Spleen (tissue), 11 donors: ENCODE measurements at regions not wholly inside any gene's neighbourhood (a gene's known extent, or its start where the extent isn't known, plus 50 kb on each side); places are given as distances from the start of the nearest gene placed in this dataset.
"Not testable (repeated sequence)": the region's sequence is repeated elsewhere in the genome, so short reads cannot be mapped to it uniquely, and the experiment has no call there.

Experiments
- DNase-seq: peaks from one replicate; pipeline ENCODE4 v3.0.0-alpha.2; 2020
- H3K27ac ChIP-seq, 8 donors: fragments of 200-600 bp; sonication (generic) in 7 of 8; 1 replicate in 4 of 8; 2 replicates in 4 of 8; pipeline versions ENCODE4 v1.5.0 to v1.8.0; 2016 to 2021; ENCODE audit warnings: inconsistent platforms in 4 of 8, mild to moderate bottlenecking in 4 of 8, moderate library complexity in 1 of 8
- H3K27me3 ChIP-seq, 7 donors: fragments of 200-600 bp; sonication (generic) in 6 of 7; replicated peaks in 1 of 7; 1 replicate in 4 of 7; 2 replicates in 3 of 7; pipeline versions ENCODE4 v1.5.0 to v1.8.0; 2016 to 2021; ENCODE audit warnings: inconsistent platforms in 3 of 7, mild to moderate bottlenecking in 1 of 7
- H3K36me3 ChIP-seq, 6 donors: fragments of 200-600 bp; sonication (generic) in 5 of 6; 1 replicate in 4 of 6; 2 replicates in 2 of 6; pipeline versions ENCODE4 v1.5.0 to v1.8.0; 2016 to 2021; ENCODE audit warnings: inconsistent platforms in 2 of 6
- H3K4me1 ChIP-seq, 6 donors: fragments of 200-600 bp; sonication (generic) in 5 of 6; 1 replicate in 3 of 6; 2 replicates in 3 of 6; pipeline versions ENCODE4 v1.5.0 to v1.8.0; 2016 to 2021; ENCODE audit warnings: inconsistent platforms in 3 of 6
- H3K4me3 ChIP-seq, 8 donors: fragments of 200-600 bp; sonication (generic) in 7 of 8; 1 replicate in 4 of 8; 2 replicates in 4 of 8; pipeline versions ENCODE4 v1.5.0 to v1.8.0; 2016 to 2021; ENCODE audit warnings: inconsistent platforms in 4 of 8, mild to moderate bottlenecking in 4 of 8, moderate library complexity in 2 of 8
- H3K9me3 ChIP-seq, 8 donors: fragments of 200-600 bp; sonication (generic) in 7 of 8; 1 replicate in 4 of 8; 2 replicates in 4 of 8; pipeline versions ENCODE4 v1.5.0 to v1.8.0; 2016 to 2021; ENCODE audit warnings: inconsistent platforms in 4 of 8
- POLR2A ChIP-seq, 3 donors: fragments of 450-650 bp; IDR thresholded peaks; one replicate each; pipeline ENCODE4 v1.5.1; 2017; ENCODE audit warnings: antibody characterized with exemption in 3 of 3, mild to moderate bottlenecking in 1 of 3
- POLR2AphosphoS5 ChIP-seq, 3 donors: sonication (generic); formaldehyde crosslinking; IDR thresholded peaks; one replicate each; pipeline ENCODE4 v1.5.1; 2017; ENCODE audit warnings: antibody characterized with exemption in 3 of 3
- WGBS, 5 donors: extraction: QIAGEN DNeasy Blood & Tissue Kit in 3 of 5; methylation state at CpG; one replicate each; pipeline versions ENCODE4 v1.1.5 to v1.1.7; 2013 to 2018; 5-methylcytosine and 5-hydroxymethylcytosine counted together
- intact Hi-C: fragments of 100-400 bp; cut with DNase I; formaldehyde crosslinking; loops from one replicate; pipeline ENCODE4 v1.15.0; 2023; ENCODE audit warnings: low total_unique reads
- TF ChIP-seq, protein P1 (sequence below), 11 experiments: fragments of 200-600 bp in 7 of 11; fragments of 450-650 bp in 4 of 11; sonication (generic) in 4 of 11; IDR thresholded peaks in 8 of 11; conservative IDR thresholded peaks in 3 of 11; 1 replicate in 7 of 11; 2 replicates in 4 of 11; pipeline versions ENCODE4 v1.4.0 to v1.8.0; 2016 to 2021; ENCODE audit warnings: antibody characterized with exemption in 11 of 11, inconsistent platforms in 4 of 11, mild to moderate bottlenecking in 1 of 11
- donor health status: healthy with polysubstance abuse.
- donor health status: DM: no; HTN: no; CAD: no; lungs with moderate emphysema.
- donor health status: DM: no; HTN: no; CAD: no.
- donor health status: Bipolar disorder and iron deficiency.
- donor health status: healthy.
- donor health status: DM: no; HTN: no; CAD: no.
- donor health status: DM: yes; HTN: yes; CAD: no.

DNA sequence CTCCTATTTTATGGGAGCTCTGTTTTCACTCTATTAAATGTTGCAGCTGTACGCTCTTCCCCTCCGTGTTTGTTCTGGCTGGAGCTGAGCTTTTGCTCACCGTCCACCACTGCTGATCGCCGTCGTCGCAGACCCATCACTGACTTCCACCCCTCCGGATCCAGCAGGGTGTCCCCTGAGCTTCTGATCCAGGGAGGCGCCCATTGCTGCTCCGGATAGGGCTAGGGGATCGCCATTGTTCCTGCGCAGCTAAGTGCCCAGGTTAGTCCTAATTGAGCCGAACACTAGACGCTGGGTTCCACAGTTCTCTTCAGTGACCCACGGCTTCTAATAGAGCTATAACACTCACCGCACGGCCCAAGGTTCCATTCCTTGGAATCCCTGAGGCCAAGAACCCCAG, 96.2 kb upstream of the PRDM9 start:
- Histone ChIP-seq H3K36me3 (no peaks in the 10 kb centered on the region), H3K4me3 (no peak overlapping the region), H3K4me1 (no peaks in the 10 kb centered on the region), H3K27me3 (no peaks in the 10 kb centered on the region), H3K27ac (no peak overlapping the region), H3K9me3 (peaks cover 0 to 6% (median 0%) of the 10 kb centered on the region in 8 donors)
- DNase-seq: no peak
- TF ChIP-seq POLR2AphosphoS5 (IDR thresholded peaks at IDR 0.05): no peak
- TF ChIP-seq, protein P1, sequence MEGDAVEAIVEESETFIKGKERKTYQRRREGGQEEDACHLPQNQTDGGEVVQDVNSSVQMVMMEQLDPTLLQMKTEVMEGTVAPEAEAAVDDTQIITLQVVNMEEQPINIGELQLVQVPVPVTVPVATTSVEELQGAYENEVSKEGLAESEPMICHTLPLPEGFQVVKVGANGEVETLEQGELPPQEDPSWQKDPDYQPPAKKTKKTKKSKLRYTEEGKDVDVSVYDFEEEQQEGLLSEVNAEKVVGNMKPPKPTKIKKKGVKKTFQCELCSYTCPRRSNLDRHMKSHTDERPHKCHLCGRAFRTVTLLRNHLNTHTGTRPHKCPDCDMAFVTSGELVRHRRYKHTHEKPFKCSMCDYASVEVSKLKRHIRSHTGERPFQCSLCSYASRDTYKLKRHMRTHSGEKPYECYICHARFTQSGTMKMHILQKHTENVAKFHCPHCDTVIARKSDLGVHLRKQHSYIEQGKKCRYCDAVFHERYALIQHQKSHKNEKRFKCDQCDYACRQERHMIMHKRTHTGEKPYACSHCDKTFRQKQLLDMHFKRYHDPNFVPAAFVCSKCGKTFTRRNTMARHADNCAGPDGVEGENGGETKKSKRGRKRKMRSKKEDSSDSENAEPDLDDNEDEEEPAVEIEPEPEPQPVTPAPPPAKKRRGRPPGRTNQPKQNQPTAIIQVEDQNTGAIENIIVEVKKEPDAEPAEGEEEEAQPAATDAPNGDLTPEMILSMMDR (IDR thresholded peaks at IDR 0.05 in 8 of 11, conservative IDR thresholded peaks at IDR 0.05 in 3 of 11): no peak
- no peak for TF ChIP-seq POLR2A (IDR thresholded peaks at IDR 0.05)
- WGBS, 5 donors: 89 to 96% (median 92%) methylated on average over 17 of the region's 17 CpGs
- intact Hi-C loops: no loop called here

GRCh38 chr5:23410775-23411174, 96.6 kb upstream of the PRDM9 start:
- H3K4me1 ChIP-seq, H3K4me3 ChIP-seq, H3K27me3 ChIP-seq, H3K36me3 ChIP-seq, H3K27ac ChIP-seq, intact Hi-C loops, H3K9me3 ChIP-seq, DNase-seq: not testable (repeated sequence)
- 85 to 89% (median 87%) methylated on average over 5 of the region's 5 CpGs for WGBS, 5 donors

DNA sequence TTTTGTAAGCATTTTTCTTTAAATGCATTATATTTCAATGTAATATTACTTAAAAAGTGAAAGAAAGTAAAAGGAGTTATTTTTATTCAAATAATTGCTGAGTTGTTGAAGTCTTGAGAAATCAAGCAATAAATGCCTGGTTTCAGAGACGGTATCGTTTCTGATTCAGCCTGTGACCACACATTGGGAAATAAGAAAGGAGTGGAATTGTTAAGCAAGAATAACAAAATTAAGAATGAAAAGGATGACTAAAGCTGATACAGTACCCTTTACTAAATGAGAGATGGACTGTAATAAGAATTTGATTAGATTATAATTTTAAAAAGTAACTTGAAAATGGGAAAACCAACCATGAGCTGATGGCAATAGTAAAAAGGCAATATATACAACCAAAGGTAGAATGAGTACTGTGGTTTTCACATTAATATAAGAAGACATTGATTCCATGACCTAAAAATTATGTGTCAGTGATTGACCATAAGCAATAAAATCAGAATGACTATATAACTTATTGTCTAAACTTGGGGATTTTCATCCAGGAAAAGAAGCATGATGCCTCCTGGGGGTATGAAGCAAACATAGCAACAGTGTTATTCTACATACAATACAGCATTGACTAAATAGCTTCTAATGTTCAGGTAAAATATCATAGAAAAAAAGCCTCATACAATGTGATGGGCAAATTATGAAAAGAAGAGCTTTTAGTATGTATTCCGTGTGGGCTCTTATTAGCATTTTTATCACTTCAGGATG, 101.9 kb upstream of the PRDM9 start:
- Histone ChIP-seq H3K4me3 (no peak overlapping the region), H3K4me1 (no peaks in the 10 kb centered on the region), H3K9me3 (no peaks in the 10 kb centered on the region), H3K27ac (no peak overlapping the region), H3K36me3 (no peaks in the 10 kb centered on the region), H3K27me3 (no peaks in the 10 kb centered on the region)
- intact Hi-C loops: no loop called here
- DNase-seq: no peak
- TF ChIP-seq POLR2AphosphoS5 (IDR thresholded peaks at IDR 0.05) (no peak), POLR2A (IDR thresholded peaks at IDR 0.05) (no peak)
- TF ChIP-seq, protein P1 (IDR thresholded peaks at IDR 0.05 in 8 of 11, conservative IDR thresholded peaks at IDR 0.05 in 3 of 11): no peak
- WGBS, 5 donors: 76 to 86% (median 81%) methylated on average over 3 of the region's 3 CpGs

- WGBS, 5 donors: 46 to 67% (median 63%) methylated on average over 3 of the region's 3 CpGs
Measured at GRCh38 chr5:23402585-23402984, 104.8 kb upstream of the PRDM9 start.

More at GRCh38 chr5:23402585-23402984, 104.8 kb upstream of the PRDM9 start:
- Histone ChIP-seq H3K4me1 (no peaks in the 10 kb centered on the region), H3K36me3 (no peaks in the 10 kb centered on the region), H3K4me3 (no peak overlapping the region), H3K27me3 (no peaks in the 10 kb centered on the region), H3K27ac (no peak overlapping the region), H3K9me3 (peaks cover 0 to 5% (median 0%) of the 10 kb centered on the region in 8 donors)
- no peak for DNase-seq
- TF ChIP-seq POLR2AphosphoS5 (IDR thresholded peaks at IDR 0.05) (no peak), POLR2A (IDR thresholded peaks at IDR 0.05) (no peak)
- TF ChIP-seq, protein P1 (IDR thresholded peaks at IDR 0.05 in 8 of 11, conservative IDR thresholded peaks at IDR 0.05 in 3 of 11): no peak
- intact Hi-C loops: no loop called here
